NT2/D1 (cell line): ENCODE measurements at regions not wholly inside any gene's neighbourhood (a gene's known extent, or its start where the extent isn't known, plus 50 kb on each side); places are given as distances from the start of the nearest gene placed in this dataset.

Experiments
- YY1 ChIP-seq: IDR thresholded peaks from 2 replicates; pipeline ENCODE4 v1.6.1; 2011; ENCODE audit not compliant: insufficient read length, insufficient read depth
- ZNF274 ChIP-seq: IDR thresholded peaks from 2 replicates; pipeline ENCODE4 v1.6.1; 2011; ENCODE audit warnings: mild to moderate bottlenecking, low read depth, low read length

- TF ChIP-seq ZNF274: no peak
- no peak for TF ChIP-seq YY1
Observed at GRCh38 chr3:34106379-34106778, 307.9 kb downstream of the PDCD6IP start.
